ENCODE measurements at regions not wholly inside any gene's neighbourhood (a gene's known extent, or its start where the extent isn't known, plus 50 kb on each side); places are given as distances from the start of the nearest gene placed in this dataset.
"Not testable (repeated sequence)": the region's sequence is repeated elsewhere in the genome, so short reads cannot be mapped to it uniquely, and the experiment has no call there.

DNA sequence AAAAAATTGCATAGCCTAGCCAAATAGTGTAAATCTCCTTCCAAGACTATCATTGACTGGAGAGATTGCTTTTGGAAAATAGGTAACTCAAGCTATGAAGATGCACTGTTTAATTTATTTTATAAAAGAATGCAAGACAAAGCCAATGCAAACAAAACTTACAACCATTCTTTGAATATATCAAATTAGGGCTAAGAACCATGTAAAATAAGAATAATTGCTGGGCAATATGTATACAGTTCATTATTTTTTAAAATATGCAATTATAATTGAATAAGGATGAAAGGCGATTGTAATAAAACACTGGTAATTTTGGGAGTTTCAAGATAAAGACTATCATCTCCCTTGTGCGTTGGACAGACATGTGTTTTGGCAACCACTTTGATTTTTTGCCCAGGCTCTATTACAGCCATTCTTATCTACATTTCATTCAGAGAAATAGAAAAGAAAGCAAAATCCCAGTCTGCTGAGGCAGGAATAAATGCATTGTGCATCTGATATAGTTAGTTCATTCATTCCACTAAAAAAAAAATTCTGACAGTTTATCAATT, 242.3 kb upstream of the ROBO1 start:
- no peak for DNase-seq

DNA sequence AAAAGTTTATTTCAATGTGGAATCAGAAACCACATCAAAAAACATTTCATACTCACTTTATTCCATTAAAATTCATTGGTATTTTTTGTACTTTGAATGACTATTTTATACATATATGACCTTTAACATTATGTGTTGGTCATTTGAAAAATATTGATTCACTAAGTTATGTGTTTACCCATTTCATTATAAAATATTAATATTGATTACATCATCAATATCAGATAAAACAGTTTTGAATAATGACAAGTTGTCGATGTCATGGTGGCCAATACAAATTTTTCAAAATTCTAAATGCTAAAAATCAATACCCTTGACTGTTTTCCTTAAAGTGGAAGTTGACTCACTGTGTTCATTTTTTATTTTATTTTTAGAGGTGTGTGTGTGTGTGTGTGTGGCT, 239.7 kb upstream of the ROBO1 start:
- no peak for DNase-seq

DNA sequence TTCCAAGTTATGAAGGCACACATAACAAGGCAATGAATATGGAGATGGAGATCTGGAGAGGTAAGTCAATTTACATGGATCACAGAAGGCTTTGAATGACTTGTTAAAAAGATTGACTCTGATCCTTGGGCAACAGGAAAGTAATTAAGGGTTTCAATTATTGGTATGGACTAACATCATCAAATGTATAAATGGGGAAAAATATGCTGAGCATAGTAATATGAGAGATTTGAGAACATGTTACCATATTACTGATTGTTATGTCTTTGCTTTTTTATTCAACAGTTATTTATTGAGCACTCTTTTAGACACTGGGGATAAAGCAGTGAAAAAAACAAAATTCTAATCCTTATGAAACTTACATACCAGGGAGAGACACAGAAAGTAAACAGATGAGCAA, 238.5 kb upstream of the ROBO1 start:
- no peak for DNase-seq

DNA sequence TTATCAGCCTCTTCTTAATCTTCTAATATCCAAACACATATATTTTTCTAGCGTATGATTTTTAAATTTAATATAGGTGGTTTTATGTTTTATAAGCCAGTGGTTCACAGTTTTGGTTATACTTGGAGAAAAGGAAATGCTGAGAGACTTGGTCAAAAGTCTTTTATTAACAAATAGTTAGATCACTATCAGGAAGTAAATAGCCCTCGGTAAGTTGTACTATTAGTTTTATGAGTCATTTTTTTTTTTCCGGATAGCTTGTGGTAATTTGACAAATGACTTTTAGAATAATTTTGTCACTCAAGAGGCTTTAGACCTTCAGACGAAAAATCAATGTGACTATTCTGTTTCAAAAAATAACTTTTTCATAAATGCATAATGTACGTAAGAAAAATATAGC, 232.2 kb upstream of the ROBO1 start:
- DNase-seq, result no peak

DNA sequence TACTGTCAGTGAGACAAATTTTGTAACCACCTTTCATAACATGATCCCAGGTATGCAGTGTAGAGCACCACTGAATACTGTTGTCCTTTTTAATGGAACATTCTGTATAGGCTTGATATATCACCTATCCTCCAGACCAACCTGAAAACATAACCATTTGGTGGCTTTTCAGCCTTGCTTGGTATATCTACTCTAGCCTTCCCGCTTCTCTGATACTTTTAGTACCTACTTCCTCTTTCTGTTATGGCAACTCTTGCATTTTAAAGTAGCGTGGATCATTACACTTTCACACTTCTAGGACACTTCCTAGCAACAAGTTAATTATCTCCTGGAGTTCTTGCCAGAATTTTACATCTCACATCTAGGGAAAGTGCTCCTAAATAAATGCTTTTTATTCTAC, 226.6 kb upstream of the ROBO1 start:
- DNase-seq, result no peak

DNA sequence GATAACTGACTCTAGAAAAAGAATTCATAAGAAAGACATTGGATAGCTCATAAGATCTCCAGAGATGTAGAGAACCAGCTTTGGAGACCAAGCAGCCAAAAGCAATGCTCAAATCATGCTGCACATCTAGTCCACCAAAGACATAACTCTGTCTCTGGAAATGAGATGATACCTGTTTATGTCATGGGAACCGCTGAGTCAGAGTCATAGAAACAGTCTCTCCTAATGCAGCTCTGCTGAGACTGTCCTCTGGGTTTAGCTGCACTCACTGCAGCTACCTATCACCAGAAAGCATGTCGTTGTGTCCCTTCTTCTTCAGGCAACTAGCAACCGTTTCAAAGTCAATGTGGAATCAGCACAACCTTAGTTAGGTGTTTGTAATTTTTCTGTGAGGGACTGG, 218.5 kb upstream of the ROBO1 start:
- DNase-seq, result no peak

DNA sequence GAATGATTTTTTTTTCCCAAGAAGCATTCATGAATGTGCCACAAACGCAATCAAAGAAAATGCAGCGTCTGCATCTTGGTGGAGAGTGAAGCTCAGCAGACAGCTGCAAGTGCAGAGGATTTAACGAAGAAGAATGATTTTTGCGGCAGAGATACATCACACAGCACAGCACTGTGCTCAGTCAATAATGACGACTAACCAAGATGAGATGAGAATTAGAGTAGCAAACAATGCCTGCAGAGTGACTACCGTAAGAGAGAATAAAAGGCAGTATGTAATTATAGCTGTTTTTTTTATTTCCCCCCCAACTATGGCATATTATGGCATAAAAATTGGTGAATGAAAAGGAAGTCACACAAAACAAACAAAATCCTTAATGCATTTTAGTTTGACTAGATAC, 218.0 kb upstream of the ROBO1 start:
- DNase-seq, result no peak

DNA sequence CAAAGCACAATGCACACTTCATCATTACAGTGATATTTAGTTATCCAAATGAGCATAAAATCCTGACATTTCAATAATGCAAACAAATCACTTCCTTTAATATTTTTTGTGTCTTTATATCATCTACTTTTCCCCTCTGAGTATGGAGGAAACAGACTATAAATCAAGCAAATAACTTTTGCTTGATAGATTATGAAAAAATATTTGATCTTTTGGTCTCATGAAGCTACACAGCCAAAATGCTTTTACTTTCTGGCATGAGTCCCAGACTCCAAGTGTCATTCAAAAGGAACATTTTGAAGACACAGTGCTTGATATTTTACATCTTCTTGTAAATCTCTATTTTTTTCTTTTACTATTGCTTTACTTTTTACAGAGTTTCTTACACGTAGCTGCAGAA, 215.3 kb upstream of the ROBO1 start:
- no peak for DNase-seq

DNA sequence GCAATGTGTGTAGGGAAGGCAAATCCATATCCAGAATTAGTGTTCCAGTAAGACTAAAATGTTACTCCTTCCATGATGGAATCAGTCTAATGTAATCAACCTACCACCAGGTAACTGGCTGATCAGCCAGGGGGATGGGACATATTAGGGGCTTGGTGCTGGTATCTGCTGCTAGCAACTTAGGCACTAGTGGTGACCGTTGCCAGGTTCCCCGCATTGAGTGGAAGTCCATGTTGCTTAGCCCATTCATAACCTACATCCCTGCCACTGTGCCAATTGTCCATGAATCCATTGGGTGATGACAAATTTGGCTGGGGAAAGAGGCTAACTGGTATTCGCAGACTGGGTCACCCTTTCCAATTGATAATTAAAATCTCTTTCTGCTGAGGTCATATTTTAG, 212.2 kb upstream of the ROBO1 start:
- DNase-seq, result no peak

DNA sequence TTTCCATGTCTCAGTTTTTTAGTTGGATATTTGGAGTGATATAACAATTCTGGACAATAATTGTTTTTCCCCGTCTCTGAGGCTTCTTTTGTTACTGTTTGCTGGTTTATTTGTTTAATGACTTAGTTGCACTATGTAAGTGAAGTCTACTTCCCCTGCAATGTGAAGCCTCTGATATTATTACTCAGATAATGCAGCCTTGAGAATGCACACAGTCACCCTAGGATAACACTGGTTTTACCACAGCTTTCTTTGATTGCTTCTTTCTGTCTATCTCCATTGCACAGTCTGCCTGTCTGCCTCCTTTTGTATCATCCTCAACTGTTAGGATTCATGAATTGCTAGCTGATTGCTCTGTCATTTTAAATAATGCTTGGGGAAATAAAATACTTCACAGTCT, 208.7 kb upstream of the ROBO1 start:
- no peak for DNase-seq

DNA sequence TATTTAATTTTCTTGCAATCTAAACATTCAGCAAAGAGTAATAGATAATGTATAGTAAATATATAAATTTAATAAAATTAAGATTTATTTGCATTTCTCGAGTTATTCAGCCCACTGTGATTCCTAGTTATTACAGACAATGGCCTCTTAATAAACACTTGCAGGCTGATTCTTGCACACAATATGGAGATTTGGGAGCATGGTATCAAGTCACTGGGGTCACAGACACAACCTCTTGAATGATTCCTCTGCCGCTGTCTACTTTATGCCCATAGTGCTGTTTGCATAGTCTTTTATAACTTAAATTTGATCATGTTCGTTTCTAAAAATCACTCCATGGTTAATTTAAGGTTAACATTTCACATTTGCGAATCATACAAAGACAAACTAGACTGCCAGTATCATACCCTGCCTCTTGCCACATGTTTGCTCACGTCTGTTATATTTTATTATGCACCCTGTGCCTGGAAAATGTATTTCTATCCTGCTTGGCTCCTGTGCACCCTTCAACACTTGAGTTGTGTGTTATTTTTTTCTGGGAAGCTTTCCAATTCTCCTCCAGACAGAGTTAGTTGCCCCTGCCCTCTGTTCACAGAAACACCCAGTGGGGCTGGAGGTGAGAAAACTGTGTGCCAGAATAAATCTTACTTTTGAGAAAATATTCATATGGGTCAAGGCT, 206.3 kb upstream of the ROBO1 start:
- DNase-seq, result no peak

DNA sequence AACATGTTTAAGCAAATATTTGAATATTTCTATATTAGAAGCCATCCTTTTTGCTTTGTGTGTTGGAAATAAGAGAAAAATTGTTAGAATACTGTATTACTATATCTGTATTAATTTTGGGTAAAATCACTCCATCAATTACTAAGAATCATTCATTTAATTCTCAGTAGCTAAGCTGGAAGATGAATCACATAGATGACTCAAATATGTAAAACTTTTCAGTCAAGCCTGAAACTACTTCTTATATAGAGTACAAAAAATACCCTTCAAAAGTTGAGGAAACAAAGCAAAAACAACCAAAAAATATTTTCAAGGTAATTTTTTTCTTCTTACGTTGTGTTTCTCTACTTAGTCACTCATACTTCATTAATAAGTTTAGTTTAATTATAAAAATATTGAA, 205.7 kb upstream of the ROBO1 start:
- DNase-seq, result no peak

DNA sequence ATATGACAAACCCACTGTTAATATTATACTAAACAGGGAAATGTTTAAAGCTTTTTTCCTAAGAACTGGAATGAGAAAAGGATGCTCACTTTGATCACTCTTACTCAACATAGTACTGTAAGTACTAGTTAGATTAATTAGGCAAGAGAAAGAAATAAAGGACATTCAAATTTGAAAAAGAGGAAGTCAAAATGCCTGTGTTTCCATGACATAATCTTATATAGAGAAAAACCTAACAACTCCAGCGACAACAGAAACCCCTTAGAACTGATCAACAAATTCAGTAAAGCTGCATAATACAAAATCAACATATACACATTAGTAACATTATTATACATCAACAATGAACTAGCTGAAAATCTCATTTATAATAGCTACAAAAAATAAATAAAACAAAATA, 200.6 kb upstream of the ROBO1 start:
- no peak for DNase-seq

DNA sequence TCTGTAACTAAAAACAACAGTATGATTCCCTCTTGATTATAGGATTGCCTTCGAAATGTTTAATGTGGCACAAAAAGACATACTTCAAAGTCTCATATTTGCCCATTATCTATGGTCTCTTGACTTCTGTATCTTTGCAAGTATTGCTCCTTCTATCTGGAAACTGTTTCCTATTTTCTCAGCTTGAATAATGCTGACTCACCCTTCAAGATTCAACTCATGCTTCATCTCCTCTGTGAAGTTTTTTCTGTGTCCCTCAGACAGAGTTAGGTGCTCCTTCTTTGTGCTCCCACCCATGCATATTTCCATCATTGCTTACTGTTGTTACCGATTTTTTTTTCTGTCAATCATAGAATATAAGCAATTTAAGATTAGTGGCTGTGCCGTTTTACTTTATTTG, 192.8 kb upstream of the ROBO1 start:
- no peak for DNase-seq

DNA sequence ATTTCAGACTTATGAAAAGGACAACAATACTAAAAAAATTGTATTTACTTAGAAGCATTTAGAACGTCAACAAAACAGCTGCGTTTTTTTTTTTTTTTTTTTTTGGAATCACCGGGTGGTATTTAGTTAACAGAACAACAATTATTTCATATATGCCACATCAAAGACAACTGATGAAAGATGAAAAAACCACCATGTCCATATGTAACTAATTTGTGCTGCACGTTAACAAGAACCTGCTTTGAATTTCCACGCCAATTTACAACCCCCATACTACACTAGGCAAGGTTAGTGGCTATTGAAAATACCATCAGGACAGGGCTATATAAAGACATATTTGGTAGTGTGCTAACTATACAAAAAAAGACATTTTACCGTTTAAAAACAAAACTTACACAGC, 189.3 kb upstream of the ROBO1 start:
- DNase-seq, result no peak

DNA sequence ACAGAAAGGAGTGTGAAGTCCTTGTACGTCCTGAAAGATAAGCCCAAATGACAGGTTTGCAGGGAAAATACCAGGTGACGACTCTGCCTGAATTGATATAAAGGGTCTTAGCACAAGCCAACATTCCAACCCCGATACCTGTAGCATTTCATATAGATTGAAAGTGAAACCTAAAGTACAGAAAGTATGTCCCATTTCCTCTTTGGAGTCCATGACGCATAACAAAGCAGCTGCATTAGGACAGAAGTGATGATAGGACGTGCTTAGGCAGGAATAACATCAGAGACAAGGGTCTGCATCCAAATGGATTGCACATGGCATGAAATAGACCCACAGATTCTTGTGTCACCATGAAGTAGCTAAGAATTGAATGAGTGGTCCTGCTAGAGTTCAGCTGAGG, 187.0 kb upstream of the ROBO1 start:
- DNase-seq, result no peak

DNA sequence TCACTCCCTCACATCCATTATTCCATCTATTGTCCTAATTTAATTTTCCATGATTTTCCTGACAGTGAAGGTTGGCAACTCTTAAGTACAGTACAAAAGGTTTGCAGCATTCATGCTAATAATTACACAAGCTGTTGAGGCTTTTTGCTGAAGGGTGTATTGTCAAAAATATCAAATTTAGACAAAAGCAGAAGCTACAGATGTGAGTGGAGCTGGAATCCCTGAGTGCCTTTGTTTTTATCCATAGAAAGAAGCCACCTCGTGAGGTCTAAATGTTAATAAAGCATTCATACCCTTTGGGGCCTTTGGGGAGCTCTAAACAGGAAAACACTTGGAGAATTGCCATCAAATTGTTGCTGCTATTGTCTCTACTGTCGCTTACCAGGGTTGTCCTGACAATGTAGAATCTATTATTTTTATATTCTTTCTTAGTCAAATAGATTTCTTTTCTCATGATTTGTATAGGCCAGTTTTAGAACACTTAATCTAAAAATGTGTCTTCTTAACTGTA, 185.8 kb upstream of the ROBO1 start:
- no peak for DNase-seq

DNA sequence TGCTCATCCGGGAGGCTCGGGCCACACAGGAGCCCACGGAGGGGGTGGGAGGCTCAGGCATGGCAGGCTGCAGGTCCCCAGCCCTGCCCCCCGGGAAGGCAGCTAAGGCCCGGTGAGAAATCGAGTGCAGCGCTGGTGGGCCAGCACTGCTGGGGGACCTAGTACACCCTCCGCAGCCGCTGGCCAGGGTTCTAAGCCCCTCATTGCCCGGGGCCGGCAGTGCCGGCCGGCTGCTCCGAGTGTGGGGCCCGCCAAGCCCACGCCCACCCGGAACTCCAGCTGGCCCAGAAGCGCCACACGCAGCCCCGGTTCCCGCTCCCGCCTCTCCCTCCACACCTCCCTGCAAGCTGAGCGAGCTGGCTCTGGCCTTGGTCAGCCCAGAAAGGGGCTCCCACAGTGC, 183.6 kb upstream of the ROBO1 start:
- not testable (repeated sequence) for DNase-seq

DNA sequence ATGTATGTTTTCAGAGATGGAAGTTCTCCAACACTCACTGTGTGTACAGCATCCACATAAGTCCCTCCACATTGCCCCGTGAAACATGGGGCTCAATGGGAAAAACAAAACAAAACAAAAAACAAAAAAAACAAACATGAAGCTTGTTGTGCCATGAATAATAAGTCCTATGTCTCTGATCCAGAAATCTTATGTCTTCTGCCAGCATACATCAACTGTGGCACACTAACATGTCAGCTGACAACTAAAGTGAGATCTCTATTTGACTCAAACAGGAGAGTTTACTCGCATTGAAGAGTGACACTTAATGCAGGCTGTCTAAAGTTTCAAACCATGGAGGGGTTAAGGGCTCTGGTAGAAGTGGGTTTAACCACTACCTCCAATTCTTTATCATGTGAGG, 180.2 kb upstream of the ROBO1 start:
- DNase-seq, result no peak

DNA sequence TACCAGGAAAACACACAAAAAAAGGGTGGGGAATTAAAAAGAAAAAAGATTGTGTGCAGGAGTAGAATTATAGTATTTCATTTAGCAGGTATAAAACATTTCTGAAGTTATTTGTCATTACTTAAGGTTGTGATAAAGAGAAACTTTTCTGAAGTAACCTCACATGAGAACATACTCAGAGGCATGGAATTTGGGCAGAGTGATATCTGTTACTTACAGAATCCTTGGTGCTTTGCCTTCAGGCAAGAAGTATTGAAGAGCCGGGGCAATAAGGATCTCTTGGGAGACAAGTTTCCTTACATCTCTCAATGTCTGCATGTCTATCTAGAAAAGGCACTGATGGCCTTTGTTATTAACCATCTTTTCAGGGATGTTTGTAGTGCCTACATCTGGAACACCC, 179.7 kb upstream of the ROBO1 start:
- no peak for DNase-seq

DNA sequence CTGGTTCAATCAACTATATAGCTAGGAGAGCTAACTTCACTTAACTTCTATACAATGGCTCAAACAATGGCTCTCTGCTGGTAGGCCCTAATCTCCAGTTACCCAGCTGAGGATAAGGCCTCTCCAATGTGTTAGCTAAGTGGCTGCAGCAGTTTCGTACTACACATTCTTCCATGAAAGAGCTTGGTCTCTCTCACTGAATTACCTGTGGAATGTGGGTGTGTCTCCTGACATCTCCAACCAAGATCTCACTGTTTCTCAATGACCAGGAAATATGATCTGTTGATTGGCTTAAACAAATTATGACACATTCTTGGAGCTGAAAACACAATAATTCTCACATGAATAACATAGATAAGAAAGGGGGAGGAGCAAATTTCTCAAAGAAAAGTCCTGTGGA, 169.8 kb upstream of the ROBO1 start:
- no peak for DNase-seq

DNA sequence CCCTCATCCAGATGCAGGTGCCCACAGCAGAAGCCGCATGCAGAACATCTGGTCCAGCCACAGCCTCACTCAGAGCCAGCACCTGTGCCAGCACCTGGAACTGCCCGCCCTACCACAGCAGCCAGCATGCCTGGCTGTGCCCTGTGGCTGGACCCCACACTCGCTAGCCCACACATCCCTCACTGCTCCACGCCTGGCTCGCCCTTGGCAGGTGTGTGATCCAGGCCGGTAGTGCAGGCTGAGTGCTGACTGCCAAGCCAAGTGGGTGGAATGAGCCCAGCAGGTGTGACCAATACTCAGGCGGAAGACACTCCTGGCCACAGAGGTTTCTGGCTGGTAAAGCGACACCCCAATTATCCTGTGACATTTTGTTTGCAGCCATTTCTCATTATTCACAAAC, 162.4 kb upstream of the ROBO1 start:
- no peak for DNase-seq

DNA sequence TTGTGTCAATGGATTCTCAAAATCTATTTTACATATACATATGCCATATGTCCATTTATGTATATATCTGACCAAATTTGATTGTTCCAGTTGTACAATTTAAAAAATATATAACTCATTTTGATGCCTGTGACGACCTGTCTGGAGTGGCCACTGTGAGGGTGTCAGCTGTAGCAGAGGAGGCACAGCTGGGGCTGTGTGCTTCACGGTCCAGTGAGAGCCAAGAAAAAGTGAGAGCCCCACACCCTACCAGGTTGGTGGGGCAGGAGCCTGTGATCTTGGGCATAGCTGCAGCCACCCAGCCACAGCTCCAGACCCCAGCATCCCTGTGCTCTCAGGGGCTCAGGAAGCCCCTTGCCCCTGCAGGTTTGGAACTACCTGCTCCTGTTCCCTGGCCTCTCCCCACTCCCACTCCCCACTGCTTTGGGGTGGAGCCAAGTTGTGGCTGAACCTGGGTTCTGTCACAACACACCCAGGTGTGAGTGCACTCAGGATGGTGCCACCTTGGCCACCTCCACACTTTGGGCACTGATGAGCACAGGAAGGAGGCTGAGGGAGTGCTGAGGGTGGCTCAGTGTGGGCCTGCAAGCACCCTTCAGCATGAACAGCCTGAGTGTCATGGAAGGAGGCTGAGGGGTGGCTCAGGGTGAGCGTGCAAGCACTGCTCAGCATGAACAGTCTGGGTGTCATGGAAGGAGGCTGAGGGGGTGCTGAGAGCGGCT, 161.1 kb upstream of the ROBO1 start:
- no peak for DNase-seq

DNA sequence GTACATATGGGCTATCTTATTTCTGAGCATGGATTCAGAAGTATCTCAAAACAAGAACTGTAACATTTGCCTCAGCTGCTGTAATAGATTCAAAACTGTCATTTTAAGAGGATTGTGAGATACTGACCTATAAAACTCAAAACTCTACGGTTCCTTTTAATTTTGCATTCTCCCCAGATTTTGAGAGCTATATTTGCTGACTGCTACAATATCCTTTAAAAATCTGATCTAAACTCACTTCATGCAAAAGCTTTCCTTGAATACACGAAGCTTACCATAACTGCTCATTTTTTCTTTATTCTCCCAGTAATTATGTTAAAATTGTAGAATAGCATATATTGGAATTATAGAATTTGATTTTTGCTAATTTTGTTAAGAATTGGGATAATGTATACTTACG, 158.7 kb upstream of the ROBO1 start:
- no peak for DNase-seq

DNA sequence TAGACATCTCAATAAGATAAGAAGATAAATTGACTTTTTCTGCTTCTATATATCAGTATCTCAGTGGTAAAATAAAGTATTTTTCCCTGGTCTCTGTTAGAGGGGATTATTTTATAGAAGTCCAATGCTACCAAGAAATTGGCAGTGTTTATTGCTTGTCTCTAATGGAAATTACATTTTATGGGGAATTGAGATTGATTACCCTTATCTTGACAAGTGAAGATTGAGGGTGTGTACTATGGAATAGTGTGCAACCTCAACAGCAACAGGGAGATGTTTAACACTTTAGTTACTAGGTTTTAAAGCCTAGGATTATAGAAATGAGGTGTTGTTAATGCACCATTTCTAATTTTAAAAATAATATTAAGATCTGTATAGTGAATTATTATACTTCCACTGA, 154.8 kb upstream of the ROBO1 start:
- no peak for DNase-seq
